ENCODE measurements at regions not wholly inside any gene's neighbourhood (a gene's known extent, or its start where the extent isn't known, plus 50 kb on each side); places are given as distances from the start of the nearest gene placed in this dataset.

DNA sequence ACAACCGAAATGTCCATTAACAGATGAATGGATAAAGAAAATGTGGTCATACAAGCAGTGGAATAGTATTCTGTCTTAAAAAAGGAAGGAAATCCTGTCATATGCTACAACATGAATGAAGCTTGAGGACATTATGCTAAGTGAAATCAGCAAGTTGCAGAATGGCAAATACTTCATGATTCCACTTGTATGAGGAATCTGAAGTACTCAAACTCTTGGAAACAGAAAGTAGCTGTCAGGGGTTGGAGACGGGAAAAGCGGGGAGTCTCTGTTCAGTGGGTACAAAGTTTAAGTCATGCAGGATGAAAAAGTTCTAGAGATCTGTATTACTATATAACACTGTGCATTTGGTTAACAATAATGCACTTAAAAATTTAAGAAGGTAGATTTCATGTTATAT is 209.0 kb upstream of the SIX2 start:
- no peak overlapping the region for H3K27ac ChIP-seq (replicated peaks)
- no peak overlapping the region for H3K4me3 ChIP-seq (replicated peaks; ENCODE audit: insufficient read depth, low read length)
- DNase-seq (ENCODE audit: low read depth in 1 of 2, low spot score in 1 of 2), result no peak
- TF ChIP-seq GABPA (IDR thresholded peaks at IDR 0.05; ENCODE audit: low read depth), result no peak
- H3K27me3 ChIP-seq (ENCODE audit: insufficient read depth, poor library complexity, severe bottlenecking), result peaks cover 4% of the 10 kb centered on the region

- no peak for DNase-seq (ENCODE audit: low read depth in 1 of 2, low spot score in 1 of 2)
- TF ChIP-seq POLR2AphosphoS5 (IDR thresholded peaks at IDR 0.05; ENCODE audit: low read depth), result no peak
- TF ChIP-seq, protein P1, sequence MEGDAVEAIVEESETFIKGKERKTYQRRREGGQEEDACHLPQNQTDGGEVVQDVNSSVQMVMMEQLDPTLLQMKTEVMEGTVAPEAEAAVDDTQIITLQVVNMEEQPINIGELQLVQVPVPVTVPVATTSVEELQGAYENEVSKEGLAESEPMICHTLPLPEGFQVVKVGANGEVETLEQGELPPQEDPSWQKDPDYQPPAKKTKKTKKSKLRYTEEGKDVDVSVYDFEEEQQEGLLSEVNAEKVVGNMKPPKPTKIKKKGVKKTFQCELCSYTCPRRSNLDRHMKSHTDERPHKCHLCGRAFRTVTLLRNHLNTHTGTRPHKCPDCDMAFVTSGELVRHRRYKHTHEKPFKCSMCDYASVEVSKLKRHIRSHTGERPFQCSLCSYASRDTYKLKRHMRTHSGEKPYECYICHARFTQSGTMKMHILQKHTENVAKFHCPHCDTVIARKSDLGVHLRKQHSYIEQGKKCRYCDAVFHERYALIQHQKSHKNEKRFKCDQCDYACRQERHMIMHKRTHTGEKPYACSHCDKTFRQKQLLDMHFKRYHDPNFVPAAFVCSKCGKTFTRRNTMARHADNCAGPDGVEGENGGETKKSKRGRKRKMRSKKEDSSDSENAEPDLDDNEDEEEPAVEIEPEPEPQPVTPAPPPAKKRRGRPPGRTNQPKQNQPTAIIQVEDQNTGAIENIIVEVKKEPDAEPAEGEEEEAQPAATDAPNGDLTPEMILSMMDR (IDR thresholded peaks at IDR 0.05; ENCODE audit: insufficient read depth, low read length), result no peak
- Histone ChIP-seq H3K27me3 (ENCODE audit: insufficient read depth, poor library complexity, severe bottlenecking) (peaks cover 4% of the 10 kb centered on the region), H3K4me3 (replicated peaks; ENCODE audit: insufficient read depth, low read length) (no peak overlapping the region), H3K27ac (replicated peaks) (no peak overlapping the region)
Observed at GRCh38 chr2:45216118-45216517, 206.9 kb upstream of the SIX2 start.

GRCh38 chr2:45214550-45214949 is 205.3 kb upstream of the SIX2 start:
- peaks cover 4% of the 10 kb centered on the region for H3K27me3 ChIP-seq (ENCODE audit: insufficient read depth, poor library complexity, severe bottlenecking)
- DNase-seq (ENCODE audit: low read depth in 1 of 2, low spot score in 1 of 2), result no peak
- H3K27ac ChIP-seq (replicated peaks), result no peak overlapping the region
- H3K4me3 ChIP-seq (replicated peaks; ENCODE audit: insufficient read depth, low read length), result no peak overlapping the region
- TF ChIP-seq, protein P1 (IDR thresholded peaks at IDR 0.05; ENCODE audit: insufficient read depth, low read length), result no peak
- no peak for TF ChIP-seq POLR2AphosphoS5 (IDR thresholded peaks at IDR 0.05; ENCODE audit: low read depth)
- TF ChIP-seq GABPA (IDR thresholded peaks at IDR 0.05; ENCODE audit: low read depth), result no peak
- no peak for TF ChIP-seq SPI1 (IDR thresholded peaks at IDR 0.05; ENCODE audit: borderline replicate concordance, low read depth)
- TF ChIP-seq REST (IDR thresholded peaks at IDR 0.05; ENCODE audit: insufficient replicate concordance, low read depth), result no peak

DNA sequence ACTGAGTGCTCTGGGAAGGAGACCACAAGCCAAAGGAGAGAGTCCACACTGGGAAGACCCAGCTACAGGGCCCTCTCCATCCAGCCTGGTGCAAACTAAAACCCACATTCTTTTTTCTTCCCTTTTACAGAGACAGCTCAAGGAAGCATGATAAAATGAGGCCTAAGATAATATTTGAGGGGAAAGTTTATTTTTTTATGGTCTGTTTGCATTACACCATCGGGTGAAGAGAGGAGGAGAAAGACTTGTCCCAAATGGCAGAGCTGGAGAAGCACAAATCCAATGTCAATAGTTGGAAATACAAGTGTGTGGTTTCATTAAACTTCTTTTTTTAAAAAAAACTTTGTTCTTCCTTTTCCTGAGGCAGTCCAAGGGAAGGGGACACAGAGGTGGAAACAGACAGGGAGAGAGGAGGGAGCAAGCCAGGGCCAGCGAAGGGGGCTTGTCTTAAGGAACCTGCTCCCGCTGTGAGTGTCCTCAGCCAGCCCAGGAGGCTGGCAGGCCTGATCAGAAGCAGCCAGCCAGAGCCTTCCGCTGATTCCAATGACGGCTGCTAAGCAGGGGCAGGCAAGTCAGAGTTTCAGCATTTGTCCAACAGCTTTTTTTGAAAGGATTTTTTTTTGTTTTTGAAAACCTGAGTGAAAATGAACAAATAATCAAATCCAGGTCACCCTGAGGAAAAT is 203.8 kb upstream of the SIX2 start:
- TF ChIP-seq POLR2AphosphoS5 (IDR thresholded peaks at IDR 0.05; ENCODE audit: low read depth) (no peak), SPI1 (IDR thresholded peaks at IDR 0.05; ENCODE audit: borderline replicate concordance, low read depth) (no peak), GABPA (IDR thresholded peaks at IDR 0.05; ENCODE audit: low read depth) (no peak), REST (IDR thresholded peaks at IDR 0.05; ENCODE audit: insufficient replicate concordance, low read depth) (no peak)
- TF ChIP-seq, protein P1 (IDR thresholded peaks at IDR 0.05; ENCODE audit: insufficient read depth, low read length), result no peak

More for the DNA sequence above, 203.8 kb upstream of the SIX2 start:
- Histone ChIP-seq H3K27me3 (ENCODE audit: insufficient read depth, poor library complexity, severe bottlenecking) (peaks cover 4% of the 10 kb centered on the region), H3K4me3 (replicated peaks; ENCODE audit: insufficient read depth, low read length) (no peak overlapping the region), H3K27ac (replicated peaks) (no peak overlapping the region)
- no peak for DNase-seq (ENCODE audit: low read depth in 1 of 2, low spot score in 1 of 2)
